ENCODE measurements at regions not wholly inside any gene's neighbourhood (a gene's known extent, or its start where the extent isn't known, plus 50 kb on each side); places are given as distances from the start of the nearest gene placed in this dataset.

DNA sequence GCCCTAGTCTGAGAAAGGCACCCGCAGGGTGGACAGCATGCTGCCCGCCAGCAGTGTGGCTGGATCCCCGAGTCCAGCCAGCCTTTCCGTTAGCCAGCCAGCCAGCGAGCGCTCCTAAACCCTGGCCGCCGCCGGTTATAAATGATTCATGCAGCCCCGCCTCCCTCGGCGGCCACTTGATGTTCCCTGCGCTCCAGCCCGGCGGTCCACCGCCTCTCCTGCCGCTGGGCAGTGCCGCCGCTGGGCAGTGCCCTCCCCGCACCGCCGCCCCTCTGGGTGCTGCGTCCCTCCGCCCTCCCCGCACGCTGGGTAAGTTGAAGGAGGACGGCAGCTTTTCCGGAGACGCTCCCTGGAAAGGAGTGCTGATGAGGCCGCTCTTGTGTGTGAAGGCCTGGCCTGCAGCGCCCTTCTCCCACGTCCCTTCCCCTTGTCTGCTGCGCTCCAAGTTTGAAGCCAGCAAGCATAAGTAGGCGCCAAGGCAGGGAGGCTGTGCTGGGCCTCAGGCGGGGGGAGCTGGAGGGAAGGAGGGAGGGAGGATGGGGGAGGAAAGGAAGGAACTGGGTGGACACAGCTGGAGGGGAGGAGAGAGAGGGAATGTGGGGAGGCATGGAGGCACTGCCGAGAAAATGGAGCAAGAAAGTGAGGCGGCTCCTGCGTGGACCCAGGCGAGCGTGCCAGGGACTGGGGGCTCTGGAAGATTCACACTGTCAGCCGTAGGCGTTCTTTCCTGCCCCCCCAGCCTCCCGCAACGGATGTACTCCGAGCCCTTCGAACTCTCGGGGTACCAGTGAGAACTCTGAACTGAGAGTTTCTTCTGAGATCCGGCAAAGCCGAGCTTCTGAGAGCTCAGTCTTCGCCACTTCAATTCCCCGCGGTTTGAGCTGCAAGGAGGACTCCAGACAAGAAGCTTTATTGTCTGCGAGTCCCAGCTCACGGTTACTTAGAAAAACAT lies 131.9 kb downstream of the GLI2 start:
- no peak for DNase-seq

DNA sequence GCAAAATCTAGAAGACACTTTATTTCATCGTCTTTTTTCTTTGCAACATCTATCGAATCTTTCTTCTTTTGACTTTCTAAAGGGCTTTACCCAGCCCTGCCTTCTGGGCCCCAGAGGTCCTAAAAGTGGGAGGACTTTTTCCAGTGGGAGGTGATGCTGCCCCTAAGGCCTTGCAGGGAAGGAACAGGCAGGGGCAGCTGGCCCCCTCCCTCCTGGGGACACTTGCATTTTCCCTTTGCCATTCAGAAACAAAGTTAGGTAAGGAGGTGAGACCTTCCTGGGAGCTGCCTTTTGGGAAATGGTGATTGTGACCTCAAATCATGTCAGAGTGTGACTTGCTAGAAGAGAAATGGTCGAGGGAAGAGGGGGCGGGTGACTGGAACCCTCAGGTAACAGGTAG lies 132.7 kb downstream of the GLI2 start:
- no peak for DNase-seq

DNA sequence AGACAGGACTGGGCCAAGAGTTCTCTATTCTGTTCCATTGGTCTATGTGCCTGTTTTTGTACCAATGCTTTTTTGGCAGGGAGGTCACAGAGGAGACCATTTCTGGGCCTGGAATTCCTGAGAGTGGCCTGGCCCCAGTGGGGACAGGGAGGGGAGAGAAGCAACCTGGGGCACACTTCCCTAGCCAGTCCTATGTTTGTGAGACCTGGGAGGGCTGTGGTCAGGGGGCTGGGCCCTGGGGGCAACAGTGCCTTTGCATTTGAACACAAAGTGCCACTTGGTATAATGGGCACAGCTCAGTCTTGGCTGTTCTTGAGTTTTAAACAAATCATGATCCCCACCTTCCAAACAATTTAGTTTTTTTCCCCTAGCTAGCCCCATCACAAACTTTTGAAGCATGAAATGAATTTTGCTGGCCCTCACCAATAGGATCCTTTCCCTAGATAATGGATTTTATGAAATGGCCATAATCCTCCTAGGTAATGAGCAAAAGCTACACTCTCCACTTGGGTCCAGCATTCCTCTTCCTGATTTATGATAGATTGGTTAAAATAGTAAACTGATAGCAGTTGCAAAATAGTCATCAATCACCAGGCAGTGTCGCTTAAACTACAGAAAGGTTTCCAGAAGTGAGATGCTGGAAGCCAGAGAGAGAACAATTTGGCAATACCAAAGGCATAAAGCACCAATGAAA lies 133.5 kb downstream of the GLI2 start:
- DNase-seq: no peak

DNA sequence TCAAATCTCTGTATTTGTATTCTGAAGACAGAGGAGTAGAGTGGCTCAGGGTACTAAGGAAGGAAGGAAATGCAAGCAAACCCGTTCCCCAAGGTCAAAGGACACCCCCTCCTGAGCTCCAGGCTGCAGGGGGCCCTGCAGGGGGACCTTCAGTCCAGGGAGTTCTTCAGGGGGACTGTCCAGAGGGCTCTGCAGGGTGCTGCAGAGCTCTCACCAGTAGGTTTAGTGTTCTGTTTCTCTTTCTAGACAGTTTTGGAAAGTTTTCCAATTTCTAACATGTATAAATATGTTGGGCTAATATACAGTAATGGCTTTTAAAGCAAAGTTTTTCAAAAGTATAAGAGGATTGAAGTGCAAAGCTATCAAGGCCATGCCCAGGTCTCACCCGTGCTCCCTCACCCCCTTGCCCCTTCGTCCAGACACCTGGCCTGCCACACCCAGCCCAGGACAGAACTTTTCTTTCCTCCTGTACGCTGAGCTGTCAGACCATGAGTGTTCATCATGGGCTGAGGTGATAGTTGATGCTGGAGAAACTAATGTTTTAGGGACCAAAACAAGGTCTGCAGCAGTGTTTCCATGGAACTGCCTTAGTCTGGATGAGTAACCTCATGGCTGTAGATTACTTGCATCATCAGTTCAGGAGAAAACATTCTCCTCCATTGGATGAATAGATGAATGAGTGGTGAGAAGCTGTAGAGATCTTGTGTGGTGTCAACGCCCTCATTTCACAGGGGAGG lies 134.2 kb downstream of the GLI2 start:
- no peak for DNase-seq

DNA sequence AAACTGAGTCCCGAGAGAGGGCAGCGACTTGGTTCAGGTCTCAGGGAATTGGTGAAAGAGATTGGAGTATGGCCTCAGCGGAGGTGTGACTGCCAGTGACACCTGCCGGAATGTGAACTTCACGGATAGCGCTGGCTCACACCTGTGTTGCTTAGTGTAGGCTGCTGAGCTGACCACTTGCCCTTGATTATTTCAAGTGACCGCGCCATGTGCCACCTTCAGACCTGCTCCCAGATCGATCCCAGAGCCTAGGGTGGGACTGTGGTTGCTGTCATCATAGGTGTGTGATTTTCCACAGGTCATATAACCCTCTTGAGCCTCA lies 134.8 kb downstream of the GLI2 start:
- no peak for DNase-seq

DNA sequence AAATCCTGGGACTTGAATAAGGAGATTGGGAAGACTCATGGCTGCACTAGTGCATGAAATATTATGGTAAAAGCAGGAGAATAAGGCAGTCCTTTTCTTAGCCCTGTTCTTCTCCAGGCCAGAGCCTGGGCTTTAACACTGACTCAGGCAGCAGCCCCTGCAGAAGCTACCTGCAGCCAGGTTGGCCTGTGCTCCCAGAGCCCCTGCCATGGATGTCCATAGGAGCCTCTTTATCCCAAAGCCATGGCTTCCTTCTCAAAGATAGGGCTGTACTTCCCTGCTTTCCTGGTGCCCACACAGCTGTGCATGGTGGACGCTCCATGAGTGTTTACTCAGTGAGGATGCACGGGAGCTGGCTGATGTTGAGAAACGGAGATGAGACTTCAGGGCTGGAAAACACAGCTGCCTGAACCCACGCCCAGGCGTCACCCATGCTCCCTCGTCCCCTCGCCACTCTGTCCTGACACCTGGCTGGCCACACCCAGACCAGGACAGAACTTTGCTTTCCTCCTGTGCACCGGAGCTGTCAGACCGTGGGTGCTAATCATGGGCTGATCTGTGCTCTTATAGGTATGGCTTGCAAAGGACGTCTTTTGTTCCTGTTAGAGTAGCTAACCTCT lies 135.5 kb downstream of the GLI2 start:
- no peak for DNase-seq

DNA sequence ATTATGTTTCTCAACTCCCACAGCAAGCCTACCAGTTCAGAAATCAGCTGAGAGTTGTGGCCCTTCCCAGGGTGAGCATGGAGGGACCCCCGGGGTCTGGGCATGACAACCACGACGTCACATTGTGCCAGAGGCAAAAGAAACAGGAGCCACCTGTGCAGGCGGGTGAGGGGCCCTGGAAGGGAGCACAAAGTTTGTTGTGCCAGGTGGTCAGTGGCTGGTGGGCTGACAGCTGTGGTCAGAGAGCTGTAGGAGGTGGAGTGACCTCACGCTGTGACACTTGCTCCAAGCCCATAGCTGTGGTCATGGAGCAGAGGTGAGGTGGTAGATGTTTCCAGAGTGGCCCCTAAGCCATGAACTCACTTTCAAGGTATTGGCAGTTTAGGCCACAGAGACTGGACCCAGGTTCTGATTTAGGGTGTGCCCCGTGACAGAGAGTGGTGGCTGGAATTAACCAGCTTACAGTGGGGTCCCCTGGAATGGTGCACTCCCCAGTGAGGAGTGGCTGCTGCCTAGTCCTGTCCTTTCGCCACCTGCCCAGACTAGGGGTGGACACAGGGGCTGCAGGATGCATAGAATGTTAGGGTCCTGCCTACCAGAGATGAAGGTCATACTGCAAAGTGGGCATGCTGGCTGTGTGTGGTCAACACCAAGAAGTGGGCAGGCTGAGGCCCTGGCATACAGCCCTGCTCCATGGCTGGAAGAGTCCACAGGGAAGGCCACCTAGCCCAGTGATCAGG lies 136.4 kb downstream of the GLI2 start:
- no peak for DNase-seq

DNA sequence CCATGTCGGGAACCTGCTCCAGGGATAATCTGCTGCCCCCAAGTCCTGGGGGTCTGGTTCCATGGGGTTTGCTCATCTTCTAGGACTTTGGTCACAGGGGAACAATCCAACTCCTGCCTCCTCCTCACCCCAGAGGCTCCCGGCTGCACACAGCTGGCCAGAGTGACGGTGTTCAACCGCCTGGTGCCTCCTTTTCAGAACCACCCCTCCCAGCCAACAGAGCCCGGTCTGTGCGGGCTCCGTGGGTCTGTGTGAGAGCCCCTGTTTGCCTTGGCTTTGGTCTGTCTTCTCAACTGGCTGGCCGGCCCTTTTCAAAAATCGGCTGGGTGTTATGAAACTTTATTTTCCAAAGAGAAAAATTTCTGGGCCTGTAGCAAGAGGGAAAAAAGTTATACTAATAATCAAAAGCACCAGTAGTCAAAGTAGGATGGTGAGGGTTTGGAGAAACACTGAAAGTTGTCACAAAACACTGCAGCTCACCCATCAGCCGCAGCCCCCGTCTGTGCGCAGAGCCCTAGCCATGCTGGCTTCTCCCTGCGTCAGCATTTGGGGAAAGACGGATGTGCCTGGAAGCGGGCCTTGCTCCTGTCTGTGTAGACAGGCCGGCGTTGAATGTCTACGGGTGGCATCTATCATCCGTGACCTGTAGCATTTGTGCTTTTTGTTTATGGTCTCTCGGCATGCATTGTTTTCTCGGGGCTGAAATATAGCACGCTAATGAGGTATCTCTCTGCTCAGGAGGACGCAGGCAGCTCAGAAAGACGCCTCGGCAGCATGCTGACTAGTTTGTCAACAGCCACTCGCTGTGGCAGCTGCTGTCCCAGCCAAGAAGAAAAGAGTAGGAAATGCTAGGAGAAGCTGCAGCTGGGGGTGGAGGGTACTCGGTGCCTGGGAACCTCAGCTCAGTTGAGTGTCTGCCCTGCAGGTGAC lies 138.6 kb downstream of the GLI2 start:
- DNase-seq: no peak

DNA sequence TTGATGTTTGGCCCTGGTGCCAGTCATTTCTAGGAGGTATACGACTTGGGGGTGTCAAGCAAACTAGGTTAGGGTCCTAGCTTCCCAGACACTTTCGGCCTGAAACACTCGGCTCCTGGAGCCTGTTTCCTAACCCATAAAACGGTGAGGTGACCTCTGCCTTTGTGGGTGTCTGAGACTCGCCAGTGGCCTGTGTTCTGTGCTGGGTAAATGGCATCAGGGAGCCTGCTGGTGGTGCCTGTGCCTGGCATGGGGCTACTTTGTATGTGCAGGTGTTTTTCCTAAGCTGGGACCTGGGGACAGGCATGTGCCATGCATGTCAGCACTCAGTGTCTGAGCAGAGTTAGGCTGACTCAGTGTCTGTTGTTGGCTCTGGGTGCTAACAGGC lies 139.2 kb downstream of the GLI2 start:
- no peak for DNase-seq

DNA sequence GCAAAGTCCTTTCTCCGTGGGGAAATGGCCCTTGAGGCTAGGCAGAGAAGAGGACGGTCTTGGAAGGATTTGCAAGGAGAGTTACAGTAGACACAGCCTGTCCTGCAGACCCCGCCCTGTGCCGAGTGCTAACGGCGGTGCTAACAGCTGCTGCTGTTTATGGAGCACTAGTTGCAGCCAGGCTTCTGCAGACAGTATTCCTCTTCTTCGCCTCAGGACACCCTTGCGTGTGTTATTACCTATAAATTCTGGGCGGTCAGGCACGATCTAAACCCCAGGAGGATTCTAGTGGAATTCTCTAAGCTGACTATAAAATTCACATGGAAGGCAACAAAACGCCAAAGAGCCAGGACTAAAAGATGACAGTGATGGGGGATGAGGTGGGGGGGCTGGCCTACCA lies 139.8 kb downstream of the GLI2 start:
- DNase-seq: no peak

DNA sequence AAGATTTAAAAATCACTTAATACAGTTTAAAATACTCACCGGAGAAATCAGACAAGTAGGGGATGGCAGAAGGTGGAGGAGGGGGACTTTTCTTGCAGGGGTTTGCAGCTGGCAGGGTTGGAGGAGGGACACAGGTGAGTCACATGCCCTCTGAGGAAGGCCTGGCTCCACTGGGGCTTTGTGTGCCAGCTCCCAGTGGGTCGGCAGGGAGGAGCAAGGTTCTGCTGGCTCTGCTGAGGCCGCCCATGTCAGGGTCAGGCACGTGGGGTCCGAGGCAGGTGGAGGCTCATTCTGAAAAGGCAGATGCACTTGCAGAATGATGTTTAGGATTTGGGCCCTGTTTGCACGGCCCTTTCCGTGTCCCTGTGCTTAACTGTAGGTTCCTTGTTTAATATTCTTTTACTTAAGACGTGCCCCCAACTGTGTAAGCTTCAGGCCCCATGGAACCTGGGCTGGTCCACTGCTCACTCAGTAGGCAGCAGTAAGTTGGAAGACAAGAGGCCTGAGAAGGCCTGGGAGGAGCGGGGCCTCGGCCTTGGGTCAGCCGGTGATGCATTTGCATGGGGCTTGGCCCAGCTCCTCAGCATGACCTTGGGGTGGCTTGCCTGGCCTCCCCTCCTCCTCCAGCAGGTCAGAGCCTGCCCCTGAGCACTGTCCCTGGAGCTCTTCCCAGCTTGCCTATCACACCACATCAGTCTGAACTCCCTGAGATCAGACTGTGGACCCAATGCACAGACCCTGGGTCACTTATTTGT lies 141.0 kb downstream of the GLI2 start:
- DNase-seq: no peak

DNA sequence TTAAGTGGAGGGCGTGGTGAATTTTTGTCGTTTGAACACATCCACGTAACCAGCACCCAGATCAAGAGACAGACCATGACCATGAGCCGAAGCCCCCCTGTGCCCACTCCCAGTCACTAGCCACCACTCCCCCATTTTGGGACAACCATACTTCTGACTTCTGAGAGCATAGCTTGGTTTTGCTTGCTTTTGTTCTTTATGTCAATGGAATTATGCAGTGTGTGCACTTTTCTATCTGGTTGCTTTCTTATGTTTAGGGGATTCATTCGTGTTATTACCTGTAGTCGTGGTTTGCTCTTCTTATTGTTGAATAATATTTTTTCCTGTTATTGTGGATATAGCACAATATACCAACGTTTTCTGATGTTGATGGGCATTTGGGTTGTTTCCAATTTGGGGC lies 141.7 kb downstream of the GLI2 start:
- no peak for DNase-seq

DNA sequence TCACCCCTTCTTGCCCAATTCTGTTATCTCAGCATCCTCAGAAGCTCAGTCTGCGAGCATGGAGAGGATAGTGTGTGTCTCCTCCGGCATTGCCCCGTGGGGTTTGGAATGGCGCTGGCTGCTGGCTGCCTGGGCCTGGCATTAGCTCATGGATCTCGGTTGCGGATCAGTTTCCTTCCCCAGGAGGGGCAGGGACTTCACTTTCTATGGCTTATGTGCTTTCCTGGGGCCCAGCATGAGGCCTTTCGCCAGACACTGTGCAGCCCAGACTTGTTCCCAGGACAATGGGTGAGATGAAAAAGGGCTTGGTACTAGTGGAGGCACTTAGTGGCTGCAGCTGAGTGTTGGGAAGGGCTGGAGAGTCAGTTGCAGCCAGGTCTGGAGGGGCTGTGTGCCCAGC lies 143.3 kb downstream of the GLI2 start:
- no peak for DNase-seq

DNA sequence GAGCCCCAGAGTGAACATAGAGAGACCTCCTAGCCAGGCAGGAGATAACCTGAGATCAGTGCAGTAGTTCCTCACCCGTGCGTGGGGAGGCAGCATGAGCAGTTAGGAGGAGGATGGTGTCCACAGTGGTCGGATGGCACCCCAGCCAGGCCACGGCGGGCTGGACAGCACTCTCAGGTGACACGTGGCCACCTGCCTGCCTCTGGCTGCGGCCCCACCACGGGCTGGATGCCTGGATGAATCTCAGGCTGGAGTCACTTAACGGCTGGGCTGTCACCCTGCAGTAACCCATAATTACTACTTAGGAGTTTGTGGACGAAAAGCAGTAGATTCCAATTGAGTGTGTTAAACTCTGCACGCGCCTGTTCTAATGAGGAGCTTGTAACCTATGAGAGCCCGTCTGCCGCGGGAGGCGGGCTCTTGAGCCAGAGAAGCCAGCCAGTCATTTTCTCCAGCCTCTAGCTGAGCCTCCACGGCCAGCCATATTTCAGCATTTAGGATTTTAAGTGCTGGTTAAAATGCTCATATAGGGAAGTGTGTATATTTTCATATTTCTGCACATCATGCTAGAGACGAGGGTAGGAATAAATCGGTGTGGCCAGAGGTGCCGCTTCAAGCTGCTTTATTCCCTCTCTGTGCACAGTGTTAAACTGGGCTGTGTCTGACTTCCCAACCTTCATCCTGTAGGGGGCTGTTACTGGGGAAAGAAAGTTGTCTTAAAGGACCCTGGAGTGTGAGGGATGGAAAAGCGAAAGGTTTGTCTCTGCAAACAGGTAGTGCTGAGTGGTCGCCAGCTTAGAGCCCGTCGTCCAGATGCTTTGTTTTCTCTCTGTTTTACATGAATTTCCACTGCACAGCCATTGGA lies 144.0 kb downstream of the GLI2 start:
- DNase-seq: no peak

DNA sequence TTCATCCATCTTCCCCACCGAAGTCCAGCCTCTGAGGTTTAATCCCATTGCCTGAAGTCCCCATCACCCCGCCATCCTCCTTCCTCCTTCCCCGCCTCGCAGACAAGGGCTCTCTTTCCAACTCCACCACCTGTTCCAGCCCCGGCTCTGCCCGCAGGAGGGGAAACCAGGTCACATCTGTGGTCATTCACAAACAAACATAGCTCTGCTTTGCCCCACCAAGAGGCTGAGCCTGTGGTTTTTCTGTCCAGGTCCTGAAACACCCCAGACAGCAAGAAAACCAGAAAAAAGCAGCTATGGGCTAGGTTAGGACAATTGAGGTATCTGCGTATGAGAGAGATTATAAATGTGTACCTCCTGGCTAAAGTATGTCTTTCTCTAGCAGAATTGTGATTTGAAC lies 144.7 kb downstream of the GLI2 start:
- no peak for DNase-seq

DNA sequence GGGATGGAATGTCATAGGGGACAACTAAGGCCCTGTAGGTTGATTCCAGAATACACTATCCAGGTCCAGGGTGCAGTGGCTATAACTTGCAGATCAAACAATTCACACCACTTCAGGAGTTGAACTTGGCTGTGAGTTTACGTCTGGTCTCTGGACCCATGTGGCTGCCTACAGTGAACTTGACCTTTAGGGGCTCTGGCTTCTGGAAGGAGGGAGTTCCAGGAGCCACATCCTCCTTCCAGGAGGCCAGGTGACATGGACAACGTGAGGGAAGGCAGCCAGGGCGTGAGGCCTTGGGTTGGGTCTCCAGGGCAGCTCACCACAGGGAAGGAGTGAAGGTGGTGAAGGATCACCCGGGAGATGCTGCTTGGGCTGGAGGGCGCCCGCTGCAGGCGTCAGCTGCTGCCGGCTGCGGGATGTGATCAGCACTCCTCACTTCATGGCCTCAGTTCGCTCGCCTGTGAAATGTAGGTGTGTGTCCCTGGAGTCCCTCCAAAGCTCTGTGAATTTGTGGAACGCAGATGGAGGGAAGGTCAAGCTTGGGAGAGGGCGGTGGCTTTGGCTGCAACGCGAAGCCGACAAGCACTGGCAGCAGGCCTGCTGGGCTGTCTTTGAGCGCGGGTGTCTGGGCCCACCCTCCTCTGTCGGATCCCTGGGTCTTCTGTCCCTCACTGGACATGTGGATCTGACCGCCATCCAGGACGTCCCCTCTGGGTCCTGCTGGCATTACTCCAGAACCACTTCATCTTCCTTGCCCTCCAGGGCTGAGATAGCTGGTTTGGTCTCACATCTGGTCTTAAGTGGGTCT lies 146.5 kb downstream of the GLI2 start:
- no peak for DNase-seq

DNA sequence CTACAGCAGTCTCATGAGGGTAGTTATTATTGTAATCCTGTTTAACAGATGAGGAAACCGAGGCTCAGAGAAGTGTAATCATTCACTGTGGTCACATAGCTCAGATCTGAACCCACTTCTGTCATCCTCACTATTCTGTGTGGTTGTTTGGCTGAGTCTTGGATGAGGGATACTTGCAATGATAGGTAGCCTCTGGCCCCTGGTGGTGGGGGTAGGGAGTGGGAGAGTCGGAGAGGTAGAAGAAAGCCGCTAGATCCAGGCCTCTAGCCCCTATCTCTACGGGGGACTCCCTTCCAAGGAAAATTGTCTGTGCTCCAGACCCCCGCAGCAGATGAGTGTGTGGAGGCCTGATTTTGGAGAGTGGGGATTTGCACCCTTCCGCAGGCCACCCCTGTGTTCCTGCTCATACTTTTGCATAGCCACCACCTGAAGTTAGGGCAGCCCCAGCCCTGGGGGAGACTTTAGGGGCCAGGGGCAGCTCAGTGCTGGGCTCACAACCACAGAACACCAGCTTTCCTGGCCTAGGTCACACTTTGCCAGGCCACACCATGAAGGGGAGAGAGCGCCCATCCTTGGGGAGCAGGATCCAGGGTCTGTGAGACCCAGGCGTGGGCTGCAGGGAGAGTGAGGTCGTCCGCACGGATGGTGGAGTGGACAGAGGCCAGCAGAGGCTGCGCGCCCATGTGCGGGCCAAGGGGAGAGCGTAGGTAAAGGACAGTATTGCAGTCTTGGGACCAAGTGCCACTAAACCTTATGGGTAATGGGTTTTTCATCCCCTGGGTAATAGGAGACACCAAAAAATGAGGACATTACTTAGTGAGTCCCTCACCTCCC lies 148.2 kb downstream of the GLI2 start:
- no peak for DNase-seq

All from CD4-positive, alpha-beta T cell treated with Interferon alpha-2 for 1 hour (primary cell).